Cardiac fibroblast (primary cell): ENCODE measurements at regions not wholly inside any gene's neighbourhood (a gene's known extent, or its start where the extent isn't known, plus 50 kb on each side); places are given as distances from the start of the nearest gene placed in this dataset.
"Not testable (repeated sequence)": the region's sequence is repeated elsewhere in the genome, so short reads cannot be mapped to it uniquely, and the experiment has no call there.

ENCODE experiments used
- DNase-seq, 2 donors: peaks; one replicate each; pipeline versions ENCODE4 v3.0.0 to v3.0.0-alpha.2; 2010; ENCODE audit warnings: low read depth in 2 of 2
- H3K4me3 ChIP-seq, 2 donors: replicated peaks in 1 of 2; 1 replicate in 1 of 2; 2 replicates in 1 of 2; pipeline ENCODE4 v1.5.1; 2011; ENCODE audit warnings: low read depth in 2 of 2, low read length in 2 of 2, mild to moderate bottlenecking in 2 of 2, moderate library complexity in 1 of 2
- TF ChIP-seq, protein P1 (sequence below): IDR thresholded peaks from one replicate; pipeline ENCODE4 v1.5.1; 2011; ENCODE audit warnings: low read depth, mild to moderate bottlenecking, low read length, inconsistent platforms

DNA sequence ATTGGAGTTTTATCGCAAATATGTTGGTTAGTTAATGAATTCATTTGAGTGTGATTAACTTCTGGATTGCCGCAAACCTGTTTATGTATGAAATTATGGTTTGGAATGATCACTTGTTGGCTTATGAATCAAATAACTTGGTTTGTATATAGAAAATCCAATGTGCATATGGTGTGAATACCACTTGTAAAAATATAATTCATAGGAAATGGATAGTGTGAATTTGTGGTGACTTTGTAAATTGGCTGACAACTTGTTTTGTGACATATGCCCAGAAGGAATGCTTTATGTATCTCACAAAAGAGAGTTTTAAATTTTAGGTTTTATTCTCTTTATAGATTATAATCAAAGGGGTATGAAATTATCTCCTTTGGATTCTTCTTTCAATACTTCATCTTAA, 436.2 kb downstream of the EPHA5 start:
- no peak overlapping the region for H3K4me3 ChIP-seq
- no peak for DNase-seq
- TF ChIP-seq, protein P1, sequence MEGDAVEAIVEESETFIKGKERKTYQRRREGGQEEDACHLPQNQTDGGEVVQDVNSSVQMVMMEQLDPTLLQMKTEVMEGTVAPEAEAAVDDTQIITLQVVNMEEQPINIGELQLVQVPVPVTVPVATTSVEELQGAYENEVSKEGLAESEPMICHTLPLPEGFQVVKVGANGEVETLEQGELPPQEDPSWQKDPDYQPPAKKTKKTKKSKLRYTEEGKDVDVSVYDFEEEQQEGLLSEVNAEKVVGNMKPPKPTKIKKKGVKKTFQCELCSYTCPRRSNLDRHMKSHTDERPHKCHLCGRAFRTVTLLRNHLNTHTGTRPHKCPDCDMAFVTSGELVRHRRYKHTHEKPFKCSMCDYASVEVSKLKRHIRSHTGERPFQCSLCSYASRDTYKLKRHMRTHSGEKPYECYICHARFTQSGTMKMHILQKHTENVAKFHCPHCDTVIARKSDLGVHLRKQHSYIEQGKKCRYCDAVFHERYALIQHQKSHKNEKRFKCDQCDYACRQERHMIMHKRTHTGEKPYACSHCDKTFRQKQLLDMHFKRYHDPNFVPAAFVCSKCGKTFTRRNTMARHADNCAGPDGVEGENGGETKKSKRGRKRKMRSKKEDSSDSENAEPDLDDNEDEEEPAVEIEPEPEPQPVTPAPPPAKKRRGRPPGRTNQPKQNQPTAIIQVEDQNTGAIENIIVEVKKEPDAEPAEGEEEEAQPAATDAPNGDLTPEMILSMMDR = no peak

GRCh38 chr4:65227628-65228027, 442.7 kb downstream of the EPHA5 start:
- DNase-seq = no peak
- no peak overlapping the region for H3K4me3 ChIP-seq
- TF ChIP-seq, protein P1 = no peak

GRCh38 chr4:65223601-65224000, 446.7 kb downstream of the EPHA5 start:
- TF ChIP-seq, protein P1 = no peak
- H3K4me3 ChIP-seq = no peak overlapping the region
- no peak for DNase-seq

DNA sequence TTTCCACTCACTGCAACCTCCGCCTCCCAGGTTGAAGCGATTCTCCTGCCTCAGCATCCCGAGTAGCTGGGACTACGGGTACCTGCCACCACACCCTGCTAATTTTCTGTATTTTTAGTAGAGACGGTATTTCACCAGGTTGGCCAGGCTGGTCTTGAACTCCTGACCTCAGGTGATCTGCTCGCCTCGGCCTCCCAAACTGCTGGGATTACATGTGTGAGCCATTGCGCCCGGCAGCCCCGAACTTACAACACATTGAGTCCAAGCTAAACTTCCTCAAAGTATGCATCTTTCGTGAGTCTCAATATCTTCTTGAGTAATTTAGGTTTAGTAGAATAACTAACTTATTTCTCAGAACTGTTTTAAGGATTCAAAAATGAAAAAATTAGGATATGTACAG, 447.2 kb downstream of the EPHA5 start:
- not testable (repeated sequence) for DNase-seq, H3K4me3 ChIP-seq

- TF ChIP-seq, protein P1 = no peak
- no peak overlapping the region for H3K4me3 ChIP-seq
- no peak for DNase-seq
These were observed 453.1 kb downstream of the EPHA5 start for GRCh38 chr4:65217179-65217578.

DNA sequence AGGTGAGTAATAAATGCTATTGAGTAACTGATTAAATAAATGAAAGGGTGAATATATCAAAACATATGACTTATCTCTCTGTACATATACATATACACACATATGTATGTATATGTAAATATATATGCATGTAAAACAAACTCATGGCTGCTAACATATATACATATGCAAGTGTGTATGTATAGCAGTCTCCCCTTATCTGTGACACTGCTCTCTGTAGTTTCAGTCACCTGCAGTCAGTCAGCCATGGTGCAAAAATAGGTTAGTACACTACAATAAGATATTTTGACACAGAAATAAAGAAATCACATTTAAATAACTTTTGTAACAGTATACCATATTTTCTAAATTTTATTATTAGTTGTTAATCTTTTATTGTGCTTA, 467.4 kb downstream of the EPHA5 start:
- TF ChIP-seq, protein P1 = no peak
- DNase-seq = no peak
- no peak overlapping the region for H3K4me3 ChIP-seq

- no peak overlapping the region for H3K4me3 ChIP-seq
- TF ChIP-seq, protein P1 = no peak
- no peak for DNase-seq
These were observed 468.0 kb downstream of the EPHA5 start for GRCh38 chr4:65202165-65202852.
